HEK293 (cell line): ENCODE measurements at regions not wholly inside any gene's neighbourhood (a gene's known extent, or its start where the extent isn't known, plus 50 kb on each side); places are given as distances from the start of the nearest gene placed in this dataset.

ENCODE experiments used
- OSR2 ChIP-seq: fragments of 450-650 bp; formaldehyde crosslinking; IDR thresholded peaks from 2 replicates; pipeline ENCODE4 v1.5.1; 2016; ENCODE audit warnings: missing biosample characterization, missing genetic modification characterization
- ZNF521 ChIP-seq: fragments of 450-650 bp; formaldehyde crosslinking; IDR thresholded peaks from 2 replicates; pipeline ENCODE4 v1.5.1; 2017; ENCODE audit warnings: missing biosample characterization, mild to moderate bottlenecking, missing genetic modification characterization
- TF ChIP-seq, protein P1 (sequence below): IDR thresholded peaks from 2 replicates; pipeline ENCODE4 v1.6.1; 2011; ENCODE audit warnings: mild to moderate bottlenecking, low read depth, low read length, borderline replicate concordance
- TF ChIP-seq, protein P2 (sequence below): fragments of 450-650 bp; formaldehyde crosslinking; IDR thresholded peaks from 2 replicates; pipeline ENCODE4 v1.5.1; 2016; ENCODE audit warnings: missing biosample characterization, missing genetic modification characterization

DNA sequence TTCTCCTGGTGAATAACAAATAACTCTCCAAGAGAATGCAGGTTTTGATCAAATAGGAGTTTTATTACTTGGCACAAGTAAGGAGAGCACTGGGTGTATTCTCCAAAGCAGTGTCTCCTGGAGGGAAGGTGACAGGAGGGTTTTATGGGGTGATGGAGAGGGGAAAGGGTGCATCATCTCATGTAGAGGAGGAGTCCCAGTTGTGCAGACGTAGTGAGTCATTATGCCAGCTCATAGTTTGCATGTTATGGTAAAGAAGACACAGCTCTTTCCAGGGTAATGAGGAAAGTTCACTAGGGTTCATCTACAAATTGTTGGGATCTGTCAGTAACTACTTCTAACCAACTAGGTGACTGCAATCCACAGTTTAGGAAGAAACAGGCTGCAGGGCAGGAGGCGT, 347.9 kb upstream of the MEOX2 start:
- no peak for TF ChIP-seq ZNF521 (tag by site-specific recombination)
- no peak for TF ChIP-seq OSR2
- TF ChIP-seq, protein P1, sequence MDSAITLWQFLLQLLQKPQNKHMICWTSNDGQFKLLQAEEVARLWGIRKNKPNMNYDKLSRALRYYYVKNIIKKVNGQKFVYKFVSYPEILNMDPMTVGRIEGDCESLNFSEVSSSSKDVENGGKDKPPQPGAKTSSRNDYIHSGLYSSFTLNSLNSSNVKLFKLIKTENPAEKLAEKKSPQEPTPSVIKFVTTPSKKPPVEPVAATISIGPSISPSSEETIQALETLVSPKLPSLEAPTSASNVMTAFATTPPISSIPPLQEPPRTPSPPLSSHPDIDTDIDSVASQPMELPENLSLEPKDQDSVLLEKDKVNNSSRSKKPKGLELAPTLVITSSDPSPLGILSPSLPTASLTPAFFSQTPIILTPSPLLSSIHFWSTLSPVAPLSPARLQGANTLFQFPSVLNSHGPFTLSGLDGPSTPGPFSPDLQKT: no peak
- TF ChIP-seq, protein P2, sequence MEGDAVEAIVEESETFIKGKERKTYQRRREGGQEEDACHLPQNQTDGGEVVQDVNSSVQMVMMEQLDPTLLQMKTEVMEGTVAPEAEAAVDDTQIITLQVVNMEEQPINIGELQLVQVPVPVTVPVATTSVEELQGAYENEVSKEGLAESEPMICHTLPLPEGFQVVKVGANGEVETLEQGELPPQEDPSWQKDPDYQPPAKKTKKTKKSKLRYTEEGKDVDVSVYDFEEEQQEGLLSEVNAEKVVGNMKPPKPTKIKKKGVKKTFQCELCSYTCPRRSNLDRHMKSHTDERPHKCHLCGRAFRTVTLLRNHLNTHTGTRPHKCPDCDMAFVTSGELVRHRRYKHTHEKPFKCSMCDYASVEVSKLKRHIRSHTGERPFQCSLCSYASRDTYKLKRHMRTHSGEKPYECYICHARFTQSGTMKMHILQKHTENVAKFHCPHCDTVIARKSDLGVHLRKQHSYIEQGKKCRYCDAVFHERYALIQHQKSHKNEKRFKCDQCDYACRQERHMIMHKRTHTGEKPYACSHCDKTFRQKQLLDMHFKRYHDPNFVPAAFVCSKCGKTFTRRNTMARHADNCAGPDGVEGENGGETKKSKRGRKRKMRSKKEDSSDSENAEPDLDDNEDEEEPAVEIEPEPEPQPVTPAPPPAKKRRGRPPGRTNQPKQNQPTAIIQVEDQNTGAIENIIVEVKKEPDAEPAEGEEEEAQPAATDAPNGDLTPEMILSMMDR (tag by site-specific recombination): no peak
